SK-N-SH (cell line): ENCODE measurements at regions not wholly inside any gene's neighbourhood (a gene's known extent, or its start where the extent isn't known, plus 50 kb on each side); places are given as distances from the start of the nearest gene placed in this dataset.

Experiments
- CTCF ChIA-PET: fragments of 300-600, 350-600 bp; formaldehyde crosslinking; extraction: SDS; loops from one replicate; lab custom pipeline; 2021; lab: Yijun Ruan, JAX
- POLR2A ChIA-PET: fragments of 350-600 bp; sonication (Branson Sonifier 250); formaldehyde crosslinking; extraction: SDS; loops from one replicate; lab custom pipeline; 2020; ENCODE audit warnings: antibody characterized with exemption, inconsistent platforms; lab: Yijun Ruan, JAX
- DNase-seq: peaks from one replicate; pipeline ENCODE4 v3.0.0; 2012
- H2AFZ ChIP-seq: fragments of 200-600 bp; sonication (generic); 2 replicates; pipeline ENCODE4 v1.8.1; 2016; ENCODE audit warnings: antibody characterized with exemption, mild to moderate bottlenecking, low read depth
- H3F3A ChIP-seq: fragments of 200-600 bp; sonication (generic); replicated peaks from 2 replicates; pipeline ENCODE3; 2016; ENCODE audit warnings: antibody characterized with exemption, mild to moderate bottlenecking; ENCODE audit not compliant: insufficient read depth
- H3K27ac ChIP-seq, 2 experiments: fragments of 200-500 bp in 1 of 2; fragments of 200-600 bp in 1 of 2; sonication (Bioruptor generic) in 1 of 2; sonication (generic), shearing (Covaris generic) in 1 of 2; 2 replicates each; pipeline versions ENCODE4 v1.5.1 to v1.6.1; 2014 to 2016; ENCODE audit warnings: low read depth in 2 of 2, inconsistent platforms in 1 of 2, low read length in 1 of 2, mild to moderate bottlenecking in 1 of 2, mixed read lengths in 1 of 2
- H3K27me3 ChIP-seq: fragments of 200-600 bp; sonication (generic), shearing (Covaris generic); 2 replicates; pipeline ENCODE4 v1.6.1; 2016; ENCODE audit warnings: mixed run types; ENCODE audit not compliant: insufficient read depth
- H3K36me3 ChIP-seq, 2 experiments: fragments of 200-500 bp in 1 of 2; fragments of 200-600 bp in 1 of 2; sonication (Bioruptor generic) in 1 of 2; sonication (generic) in 1 of 2; replicated peaks in 1 of 2; 2 replicates each; pipeline versions ENCODE3 to v1.5.1; 2014 to 2016; ENCODE audit warnings: low read length in 1 of 2, mild to moderate bottlenecking in 1 of 2; ENCODE audit not compliant: insufficient read depth in 2 of 2, control insufficient read depth in 1 of 2
- H3K4me1 ChIP-seq, 2 experiments: fragments of 200-500 bp in 1 of 2; fragments of 200-600 bp in 1 of 2; sonication (Bioruptor generic) in 1 of 2; sonication (generic), shearing (Covaris generic) in 1 of 2; 2 replicates each; pipeline versions ENCODE4 v1.5.1 to v1.6.1; 2014 to 2016; ENCODE audit warnings: low read depth in 1 of 2, low read length in 1 of 2, mixed run types in 1 of 2; ENCODE audit not compliant: insufficient read depth in 2 of 2, control insufficient read depth in 1 of 2
- H3K4me2 ChIP-seq: fragments of 200-600 bp; sonication (generic), shearing (Covaris generic); 2 replicates; pipeline ENCODE4 v1.6.1; 2017; ENCODE audit warnings: mixed run types
- H3K4me3 ChIP-seq, 2 experiments: fragments of 200-500 bp in 1 of 2; fragments of 200-600 bp in 1 of 2; sonication (Bioruptor generic) in 1 of 2; sonication (generic), shearing (Covaris generic) in 1 of 2; 2 replicates each; pipeline versions ENCODE4 v1.5.1 to v1.8.1; 2014 to 2016; ENCODE audit warnings: low read depth in 2 of 2, inconsistent platforms in 1 of 2, low read length in 1 of 2, mild to moderate bottlenecking in 1 of 2, mixed read lengths in 1 of 2, moderate library complexity in 1 of 2
- H3K79me2 ChIP-seq: fragments of 200-600 bp; sonication (generic); 2 replicates; pipeline ENCODE4 v1.8.1; 2017; ENCODE audit warnings: mild to moderate bottlenecking; ENCODE audit not compliant: insufficient read depth
- H3K9ac ChIP-seq: fragments of 200-600 bp; sonication (generic); 2 replicates; pipeline ENCODE4 v1.6.1; 2017; ENCODE audit warnings: mixed run types
- H3K9me2 ChIP-seq: fragments of 200-600 bp; sonication (generic); 2 replicates; pipeline ENCODE4 v1.6.1; 2017; ENCODE audit warnings: mixed run types
- H3K9me3 ChIP-seq: fragments of 200-600 bp; sonication (generic); 2 replicates; pipeline ENCODE4 v1.6.1; 2017; ENCODE audit warnings: mixed run types, mild to moderate bottlenecking, moderate library complexity
- H4K20me1 ChIP-seq: fragments of 200-600 bp; sonication (generic); 2 replicates; pipeline ENCODE4 v1.6.1; 2017; ENCODE audit warnings: mild to moderate bottlenecking, mixed run types; ENCODE audit not compliant: insufficient read depth
- GABPA ChIP-seq: IDR thresholded peaks from 2 replicates; pipeline ENCODE4 v1.4.0; 2012; ENCODE audit warnings: low read depth, mild to moderate bottlenecking
- GATA2 ChIP-seq: sonication (generic); formaldehyde crosslinking; IDR thresholded peaks from 2 replicates; pipeline ENCODE4 v1.5.0; 2020; ENCODE audit warnings: mild to moderate bottlenecking, missing genetic modification reagents
- MAX ChIP-seq: IDR thresholded peaks from 2 replicates; pipeline ENCODE4 v1.4.0; 2012; ENCODE audit warnings: low read depth
- TCF12 ChIP-seq: IDR thresholded peaks from 2 replicates; pipeline ENCODE4 v1.4.0; 2012
- TEAD4 ChIP-seq: IDR thresholded peaks from 2 replicates; pipeline ENCODE4 v1.4.0; 2012; ENCODE audit warnings: mild to moderate bottlenecking, borderline replicate concordance; ENCODE audit not compliant: insufficient read depth
- YY1 ChIP-seq: IDR thresholded peaks from 2 replicates; pipeline ENCODE4 v1.4.0; 2012; ENCODE audit warnings: low read depth, mild to moderate bottlenecking
- WGBS: methylation state at CpG from one replicate; pipeline ENCODE4 v1.1.6; 2017; ENCODE audit warnings: low lambda C conversion rate; 5-methylcytosine and 5-hydroxymethylcytosine counted together
- TF ChIP-seq, protein P1 (sequence below): IDR thresholded peaks from 2 replicates; pipeline ENCODE4 v1.4.0; 2012; ENCODE audit warnings: low read depth, borderline replicate concordance
- TF ChIP-seq, protein P2 (sequence below): fragments of 150-350 bp; IDR thresholded peaks from 2 replicates; pipeline ENCODE4 v1.6.1; 2016; ENCODE audit warnings: mild to moderate bottlenecking, low read depth, low read length

- CTCF ChIA-PET = no interaction called here
- POLR2A ChIA-PET = no interaction called here
- H3K36me3 ChIP-seq = no peaks in the 10 kb centered on the region
- TF ChIP-seq GABPA = no peak
- no peak for TF ChIP-seq YY1
- TF ChIP-seq MAX = no peak
- TF ChIP-seq TEAD4 = no peak
- no peaks in the 10 kb centered on the region for H3F3A ChIP-seq
- no peak overlapping the region for H3K27ac ChIP-seq
- no peaks in the 10 kb centered on the region for H4K20me1 ChIP-seq
- no peaks in the 10 kb centered on the region for H3K27me3 ChIP-seq
- H3K4me2 ChIP-seq = no peak overlapping the region
- 68% methylated on average over 3 of the region's 3 CpGs for WGBS
- no peaks in the 10 kb centered on the region for H3K9me2 ChIP-seq
- no peak overlapping the region for H2AFZ ChIP-seq
- peaks cover 0 to 4% of the 10 kb centered on the region in 2 experiments; a peak in 2 of 4 replicates for H3K4me1 ChIP-seq
- H3K9me3 ChIP-seq = no peaks in the 10 kb centered on the region
- DNase-seq = no peak
- no peak overlapping the region for H3K9ac ChIP-seq
- H3K79me2 ChIP-seq = no peaks in the 10 kb centered on the region
- no peak overlapping the region for H3K4me3 ChIP-seq
These were observed 462.1 kb upstream of the AGTR1 start for GRCh38 chr3:148235566-148235965.

DNA sequence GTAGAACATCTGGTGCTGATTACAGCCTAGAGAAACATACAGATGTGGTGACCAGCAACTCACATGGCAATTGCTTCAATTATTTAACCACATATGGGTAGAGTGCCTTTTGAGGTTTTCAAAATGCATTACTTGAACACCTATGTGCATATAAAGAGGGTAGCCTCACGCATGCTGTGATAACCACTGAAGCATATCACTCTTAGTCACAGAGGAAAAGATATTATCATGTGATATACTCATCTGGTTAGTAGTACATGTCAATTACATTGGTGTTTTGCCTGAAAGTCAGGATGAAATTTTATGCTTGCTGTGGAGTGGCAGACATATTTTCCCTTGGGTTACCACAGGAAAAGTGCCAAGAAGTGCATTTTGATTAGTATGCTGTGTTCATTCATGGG lies 459.3 kb upstream of the AGTR1 start:
- Histone ChIP-seq H3K9me2 (no peaks in the 10 kb centered on the region), H3K27ac (peak overlapping the region in 1 of 2 experiments; percentile 58; a peak in 2 of 4 replicates), H3F3A (no peaks in the 10 kb centered on the region), H4K20me1 (no peaks in the 10 kb centered on the region), H3K36me3 (no peaks in the 10 kb centered on the region), H3K9me3 (no peaks in the 10 kb centered on the region), H3K79me2 (no peaks in the 10 kb centered on the region), H2AFZ (no peak overlapping the region), H3K4me3 (no peak overlapping the region), H3K4me2 (no peak overlapping the region), H3K27me3 (no peaks in the 10 kb centered on the region), H3K4me1 (peaks cover 0 to 4% of the 10 kb centered on the region in 2 experiments; a peak in 2 of 4 replicates), H3K9ac (no peak overlapping the region)
- WGBS = 40% methylated on average over 1 of the region's 1 CpG
- DNase-seq = peak; percentile 21
- CTCF ChIA-PET = interaction anchor here (1.3 kb wide), 1 partner anchor 8 kb away, joined by 3 read pairs; no protein-coding TSS in a partner anchor
- TF ChIP-seq GATA2 (CRISPR knock-in tag) = peak; percentile 77
- TF ChIP-seq, protein P1, sequence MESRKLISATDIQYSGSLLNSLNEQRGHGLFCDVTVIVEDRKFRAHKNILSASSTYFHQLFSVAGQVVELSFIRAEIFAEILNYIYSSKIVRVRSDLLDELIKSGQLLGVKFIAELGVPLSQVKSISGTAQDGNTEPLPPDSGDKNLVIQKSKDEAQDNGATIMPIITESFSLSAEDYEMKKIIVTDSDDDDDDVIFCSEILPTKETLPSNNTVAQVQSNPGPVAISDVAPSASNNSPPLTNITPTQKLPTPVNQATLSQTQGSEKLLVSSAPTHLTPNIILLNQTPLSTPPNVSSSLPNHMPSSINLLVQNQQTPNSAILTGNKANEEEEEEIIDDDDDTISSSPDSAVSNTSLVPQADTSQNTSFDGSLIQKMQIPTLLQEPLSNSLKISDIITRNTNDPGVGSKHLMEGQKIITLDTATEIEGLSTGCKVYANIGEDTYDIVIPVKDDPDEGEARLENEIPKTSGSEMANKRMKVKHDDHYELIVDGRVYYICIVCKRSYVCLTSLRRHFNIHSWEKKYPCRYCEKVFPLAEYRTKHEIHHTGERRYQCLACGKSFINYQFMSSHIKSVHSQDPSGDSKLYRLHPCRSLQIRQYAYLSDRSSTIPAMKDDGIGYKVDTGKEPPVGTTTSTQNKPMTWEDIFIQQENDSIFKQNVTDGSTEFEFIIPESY = no peak
- no peak for TF ChIP-seq TCF12
- POLR2A ChIA-PET = no interaction called here

DNA sequence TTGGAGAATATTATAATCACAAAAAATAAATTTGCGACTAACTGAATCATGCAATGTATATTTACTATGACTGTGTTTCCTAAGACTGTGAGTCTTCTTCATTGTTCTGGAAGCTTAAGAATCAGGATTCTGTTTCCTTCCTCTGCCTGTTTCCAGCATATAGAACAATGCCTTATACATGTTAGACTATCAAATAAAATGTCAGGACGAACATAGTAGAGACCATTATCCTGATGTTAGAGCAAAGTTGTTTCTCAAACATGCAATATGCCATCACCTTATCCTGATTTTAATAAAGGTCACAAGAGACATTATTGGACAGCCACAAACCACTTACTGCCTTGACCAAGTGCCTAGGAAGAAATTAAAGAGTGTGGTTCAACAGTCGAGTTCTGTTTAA lies 457.4 kb upstream of the AGTR1 start:
- WGBS = 72% methylated on average over 3 of the region's 3 CpGs

More for the DNA sequence above, 457.4 kb upstream of the AGTR1 start:
- H3F3A ChIP-seq = no peaks in the 10 kb centered on the region
- no peaks in the 10 kb centered on the region for H3K9me3 ChIP-seq
- no peaks in the 10 kb centered on the region for H3K27me3 ChIP-seq
- no peak overlapping the region for H3K27ac ChIP-seq
- no peak overlapping the region for H2AFZ ChIP-seq
- POLR2A ChIA-PET = no interaction called here
- no peaks in the 10 kb centered on the region for H3K9me2 ChIP-seq
- H3K4me2 ChIP-seq = no peak overlapping the region
- H3K79me2 ChIP-seq = no peaks in the 10 kb centered on the region
- TF ChIP-seq, protein P2, sequence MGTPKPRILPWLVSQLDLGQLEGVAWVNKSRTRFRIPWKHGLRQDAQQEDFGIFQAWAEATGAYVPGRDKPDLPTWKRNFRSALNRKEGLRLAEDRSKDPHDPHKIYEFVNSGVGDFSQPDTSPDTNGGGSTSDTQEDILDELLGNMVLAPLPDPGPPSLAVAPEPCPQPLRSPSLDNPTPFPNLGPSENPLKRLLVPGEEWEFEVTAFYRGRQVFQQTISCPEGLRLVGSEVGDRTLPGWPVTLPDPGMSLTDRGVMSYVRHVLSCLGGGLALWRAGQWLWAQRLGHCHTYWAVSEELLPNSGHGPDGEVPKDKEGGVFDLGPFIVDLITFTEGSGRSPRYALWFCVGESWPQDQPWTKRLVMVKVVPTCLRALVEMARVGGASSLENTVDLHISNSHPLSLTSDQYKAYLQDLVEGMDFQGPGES = no peak
- no peak for DNase-seq
- H4K20me1 ChIP-seq = no peaks in the 10 kb centered on the region
- peaks cover 0 to 4% of the 10 kb centered on the region in 2 experiments; a peak in 2 of 4 replicates for H3K4me1 ChIP-seq
- no peaks in the 10 kb centered on the region for H3K36me3 ChIP-seq
- CTCF ChIA-PET = no interaction called here
- H3K9ac ChIP-seq = no peak overlapping the region
- H3K4me3 ChIP-seq = no peak overlapping the region
